ENCODE measurements at regions not wholly inside any gene's neighbourhood (a gene's known extent, or its start where the extent isn't known, plus 50 kb on each side); places are given as distances from the start of the nearest gene placed in this dataset.

GRCh38 chr5:60340326-60340725 lies 359.6 kb downstream of the DEPDC1B start:
- H3K4me2 ChIP-seq (ENCODE audit: control insufficient read depth, insufficient read depth) = no peak overlapping the region
- ATAC-seq = no peak
- no peaks in the 10 kb centered on the region for H4K20me1 ChIP-seq (ENCODE audit: control insufficient read depth, insufficient read depth)
- H3K9ac ChIP-seq (ENCODE audit: control insufficient read depth, insufficient read depth, low read length) = no peak overlapping the region
- intact Hi-C loops (cut with micrococcal nuclease; ENCODE audit: unreplicated experiment) (no loop called here), in situ Hi-C loops (cut with MboI) (no loop called here)
- no peak overlapping the region for H2AFZ ChIP-seq (ENCODE audit: control insufficient read depth, low read depth, low read length)
- TF ChIP-seq STAT3 (IDR thresholded peaks at IDR 0.05; ENCODE audit: low read depth, low read length) (no peak), CHD4 (IDR thresholded peaks at IDR 0.05) (no peak), ZBTB11 (CRISPR knock-in tag; IDR thresholded peaks at IDR 0.05) (no peak), BACH1 (IDR thresholded peaks at IDR 0.05; ENCODE audit: borderline replicate concordance) (no peak), EED (IDR thresholded peaks at IDR 0.05; ENCODE audit: low read depth) (no peak)
- no peaks in the 10 kb centered on the region for H3K27me3 ChIP-seq (replicated peaks in 1 of 2; ENCODE audit: control insufficient read depth in 2 of 2, insufficient read depth in 2 of 2, low read length in 1 of 2)
- ChIA-PET POLR2A (no interaction called here), SMC1A (ENCODE audit: uncharacterized antibody, unreplicated experiment) (interaction anchor here (0.6 kb wide), 1 partner anchor 14 kb away, joined by 3 read pairs; no protein-coding TSS in a partner anchor), RAD21 (ENCODE audit: unreplicated experiment) (interaction anchor here (1.0 to 1.3 kb wide), 2 partner anchors 33 to 42 kb away, joined by 3 read pairs; no protein-coding TSS in a partner anchor), CTCF (no interaction called here)
- DNase-seq (ENCODE audit: low read depth, low spot score) = no peak
- FAIRE-seq = no peak
- H3K36me3 ChIP-seq (ENCODE audit: control insufficient read depth in 2 of 2, insufficient read depth in 2 of 2, low read length in 1 of 2) = no peaks in the 10 kb centered on the region
- peaks cover 14% of the 10 kb centered on the region for H3K4me1 ChIP-seq (ENCODE audit: control insufficient read depth, insufficient read depth, low read length)
- no peaks in the 10 kb centered on the region for H3K79me2 ChIP-seq (ENCODE audit: control insufficient read depth, insufficient read depth, low read length)
- 100% methylated on average over 1 of the region's 1 CpG for WGBS (ENCODE audit: insufficient coverage, insufficient replicate concordance, low lambda C conversion rate, missing lambda C conversion rate)
- no peak overlapping the region for H3K4me3 ChIP-seq
- BruUV-seq (replicated peaks) = no TSS peak
- H3K9me3 ChIP-seq (replicated peaks; ENCODE audit: control insufficient read depth, insufficient read depth, low read length) = no peaks in the 10 kb centered on the region
- no peak overlapping the region for H3K27ac ChIP-seq (ENCODE audit: control insufficient read depth, insufficient read depth)
